ENCODE measurements at regions not wholly inside any gene's neighbourhood (a gene's known extent, or its start where the extent isn't known, plus 50 kb on each side); places are given as distances from the start of the nearest gene placed in this dataset.
"Not testable (repeated sequence)": the region's sequence is repeated elsewhere in the genome, so short reads cannot be mapped to it uniquely, and the experiment has no call there.

DNA sequence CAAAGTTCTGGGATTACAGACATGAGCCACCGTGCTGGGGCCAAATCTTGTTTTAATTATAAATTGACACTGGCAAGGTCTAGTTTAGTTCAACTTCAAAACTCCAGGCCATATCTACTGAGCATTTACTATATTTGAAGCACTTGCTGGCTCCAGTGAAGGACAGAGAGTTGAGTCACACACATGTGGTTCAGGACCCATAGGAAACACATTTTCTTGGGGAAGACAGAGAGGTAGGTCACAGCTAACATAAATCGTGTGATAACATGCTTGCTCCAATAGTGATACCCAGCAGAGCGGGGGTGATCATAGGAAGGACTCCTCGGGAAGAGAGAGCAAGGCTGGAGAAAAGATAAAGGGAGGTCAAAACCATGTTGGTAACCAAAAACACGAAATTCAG, 170.6 kb upstream of the TSC22D1 start:
- DNase-seq: peak; percentile 32

DNA sequence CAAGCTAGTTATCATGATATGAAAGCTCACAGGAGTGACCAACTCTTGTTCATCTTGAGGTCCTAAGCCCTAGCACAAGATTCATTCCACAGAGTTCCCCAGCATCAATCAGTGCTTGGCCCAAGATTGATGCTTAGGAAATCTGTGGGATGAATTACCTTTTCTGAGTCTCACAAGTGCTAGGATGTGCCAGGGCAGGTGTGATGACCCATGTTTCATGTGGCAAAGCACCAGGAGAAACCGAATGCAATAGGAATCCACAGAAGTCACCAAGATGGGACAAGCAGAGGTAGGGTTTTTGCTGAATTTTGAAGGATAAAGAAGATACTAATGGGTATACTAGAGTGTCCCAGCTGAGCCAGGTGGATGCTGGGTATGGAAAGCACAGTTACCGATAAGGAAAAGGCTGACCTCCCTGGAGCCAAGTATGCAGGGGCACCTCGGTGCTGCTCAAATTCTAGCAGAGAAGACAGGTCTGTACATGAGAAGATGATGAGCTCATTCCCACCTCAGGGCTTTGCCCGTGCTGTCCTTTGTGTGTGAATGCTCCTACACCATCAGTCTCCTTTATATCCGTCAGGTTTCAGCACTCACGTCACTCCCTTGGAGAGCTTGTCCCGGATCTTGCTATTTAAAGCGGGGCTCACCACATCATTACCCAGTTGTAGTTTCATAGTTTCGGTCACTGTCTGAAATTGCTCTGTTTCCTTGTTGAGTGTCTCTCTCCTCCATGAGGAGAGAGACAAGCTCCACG, 168.9 kb upstream of the TSC22D1 start:
- DNase-seq: no peak

GRCh38 chr13:44739539-44739938, 163.4 kb upstream of the TSC22D1 start:
- DNase-seq: peak; percentile 61

DNA sequence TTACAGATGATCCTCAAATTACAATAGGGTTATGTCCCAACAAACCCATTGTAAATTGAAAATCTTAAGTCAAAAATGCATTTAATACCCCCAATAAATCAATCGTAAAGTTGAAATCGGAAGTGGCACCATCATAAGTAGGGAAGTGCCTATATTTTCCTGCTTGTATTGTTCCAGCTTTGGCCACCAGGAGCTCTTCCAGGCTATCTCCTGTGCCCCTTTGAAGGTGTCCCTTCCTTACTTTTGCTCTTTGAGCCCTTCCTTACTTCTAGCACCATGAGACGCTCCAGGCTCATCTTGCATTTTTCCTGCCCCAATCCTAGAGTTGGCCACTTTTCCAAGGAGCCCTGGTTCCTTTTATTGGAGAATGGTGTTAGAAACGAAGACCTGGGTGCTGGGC, 163.0 kb upstream of the TSC22D1 start:
- no peak for DNase-seq

DNA sequence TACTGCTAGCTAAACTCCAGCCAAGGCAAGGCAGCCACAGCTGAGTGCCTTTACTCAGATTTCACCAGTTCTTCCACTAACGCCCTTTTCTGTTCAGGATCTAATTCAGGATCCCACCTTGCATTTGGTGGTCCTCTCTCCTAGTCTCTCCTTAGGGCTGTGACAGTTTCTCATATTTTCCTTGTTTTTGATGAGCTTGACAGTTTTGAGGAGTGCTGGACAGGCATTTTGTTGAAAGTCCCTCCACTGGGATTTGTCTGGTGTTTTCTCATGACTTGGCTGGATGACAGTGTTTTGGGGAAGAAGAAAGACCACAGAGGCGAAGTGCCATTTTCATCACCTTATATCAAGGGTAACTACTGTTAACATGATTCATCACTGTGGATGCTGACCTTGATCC, 162.3 kb upstream of the TSC22D1 start:
- no peak for DNase-seq

GRCh38 chr13:44735806-44736205, 159.7 kb upstream of the TSC22D1 start:
- DNase-seq: no peak

- peak; percentile 69 for DNase-seq
Measured at GRCh38 chr13:44734201-44734707, 158.1 kb upstream of the TSC22D1 start.

- no peak for DNase-seq
Measured at GRCh38 chr13:44732503-44733098, 156.5 kb upstream of the TSC22D1 start.

GRCh38 chr13:44730851-44731250, 154.7 kb upstream of the TSC22D1 start:
- no peak for DNase-seq

DNA sequence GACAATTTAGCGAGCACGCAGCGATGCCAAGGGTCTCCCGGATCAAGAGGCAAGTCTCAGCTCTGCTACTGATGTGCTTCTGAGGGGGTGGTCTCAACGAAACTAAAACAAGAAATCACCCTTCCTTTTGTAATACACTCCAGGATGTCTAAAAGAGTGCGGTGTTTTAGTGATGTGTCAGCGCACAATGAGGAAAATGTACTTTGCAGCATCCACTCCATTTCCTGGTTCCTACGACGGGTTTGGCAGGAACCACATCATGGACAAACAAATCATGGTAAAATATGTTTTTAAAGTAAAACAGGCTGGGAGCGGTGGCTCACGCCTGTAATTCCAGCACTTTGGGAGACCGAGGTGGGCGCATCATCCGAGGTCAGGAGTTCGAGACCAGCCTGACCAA, 154.0 kb upstream of the TSC22D1 start:
- no peak for DNase-seq

- not testable (repeated sequence) for DNase-seq
Measured at GRCh38 chr13:44727591-44727990, 151.5 kb upstream of the TSC22D1 start.

- DNase-seq: no peak
Measured at GRCh38 chr13:44726778-44727177, 150.6 kb upstream of the TSC22D1 start.

DNA sequence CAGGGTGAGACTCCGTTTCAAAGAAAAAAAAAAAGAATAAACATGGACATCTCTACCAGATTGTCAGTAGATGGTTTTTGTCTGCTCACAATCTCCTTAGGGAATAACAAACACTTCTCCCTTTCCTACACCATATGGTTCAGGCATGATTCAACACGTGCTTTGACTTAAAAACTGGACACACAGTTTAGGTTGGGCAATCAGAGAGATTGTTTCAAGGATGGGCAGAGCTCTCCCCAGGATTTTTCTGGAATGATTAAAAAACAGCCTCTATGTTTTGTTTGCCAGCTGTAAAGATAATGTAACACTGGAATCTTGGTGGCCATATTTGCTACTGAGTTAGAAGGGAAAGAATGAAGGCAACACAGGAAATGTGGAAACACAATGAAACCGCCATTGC, 150.1 kb upstream of the TSC22D1 start:
- peak; percentile 86 for DNase-seq

GRCh38 chr13:44719857-44720671, 143.9 kb upstream of the TSC22D1 start:
- peak; percentile 98 for DNase-seq

DNA sequence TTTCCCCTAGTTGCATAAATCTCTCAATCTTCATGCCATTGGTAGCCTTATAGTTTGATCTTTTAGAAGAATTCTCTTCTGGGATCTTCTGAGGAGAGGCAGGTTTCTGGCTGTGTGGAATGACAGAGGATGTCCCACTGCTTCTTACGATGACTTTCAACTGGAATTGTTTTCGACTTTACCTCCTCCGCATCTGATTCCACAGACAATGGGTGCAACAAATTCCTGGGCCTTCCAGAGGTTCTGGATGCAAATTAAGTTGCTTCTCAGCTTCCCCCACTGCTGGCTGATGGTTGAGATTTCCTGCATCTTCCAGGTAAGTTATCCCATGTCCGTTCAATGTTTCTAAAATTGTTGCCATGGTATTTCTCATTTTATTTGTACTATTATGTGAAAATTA, 142.3 kb upstream of the TSC22D1 start:
- no peak for DNase-seq

- peak; percentile 37 for DNase-seq
Measured at GRCh38 chr13:44715287-44716230, 139.4 kb upstream of the TSC22D1 start.

GRCh38 chr13:44713788-44714469, 137.8 kb upstream of the TSC22D1 start:
- peak; percentile 99 for DNase-seq

- DNase-seq: no peak
Measured at GRCh38 chr13:44711706-44712105, 135.6 kb upstream of the TSC22D1 start.

- DNase-seq: peak; percentile 97
Measured at GRCh38 chr13:44710576-44710975, 134.4 kb upstream of the TSC22D1 start.

GRCh38 chr13:44704811-44705210, 128.7 kb upstream of the TSC22D1 start:
- not testable (repeated sequence) for DNase-seq

- peak; percentile 73 for DNase-seq
Measured at GRCh38 chr13:44703371-44703770, 127.2 kb upstream of the TSC22D1 start.

- no peak for DNase-seq
Measured at GRCh38 chr13:44698066-44698465, 121.9 kb upstream of the TSC22D1 start.
